RWPE2 (cell line): ENCODE measurements at regions not wholly inside any gene's neighbourhood (a gene's known extent, or its start where the extent isn't known, plus 50 kb on each side); places are given as distances from the start of the nearest gene placed in this dataset.

ENCODE experiments used
- ATAC-seq: fragments of 200-7000 bp; cut with Tn5 transposase; 3 replicates; pipeline ENCODE4 v1.9.1; 2021; ENCODE audit warnings: low read depth
- DNase-seq: peaks from one replicate; pipeline ENCODE4 v3.0.0-alpha.2; 2020; ENCODE audit warnings: low spot score
- H3K27ac ChIP-seq: fragments of 450-650 bp; 2 replicates; pipeline ENCODE4 v1.5.1; 2017; ENCODE audit warnings: mild to moderate bottlenecking; ENCODE audit not compliant: poor library complexity, severe bottlenecking
- H3K27me3 ChIP-seq: fragments of 250-450 bp; sonication (Bioruptor Pico); 2 replicates; pipeline ENCODE4 v1.5.1; 2021; ENCODE audit warnings: mild to moderate bottlenecking, moderate library complexity; ENCODE audit not compliant: insufficient read depth, poor library complexity, severe bottlenecking
- H3K36me3 ChIP-seq: fragments of 250-450 bp; sonication (Bioruptor Pico); 2 replicates; pipeline ENCODE4 v1.5.1; 2020; ENCODE audit warnings: low read depth, mild to moderate bottlenecking, moderate library complexity
- H3K4me1 ChIP-seq: fragments of 250-450 bp; sonication (Bioruptor Pico); 2 replicates; pipeline ENCODE4 v1.5.1; 2021; ENCODE audit warnings: mild to moderate bottlenecking, moderate library complexity; ENCODE audit not compliant: insufficient read depth, poor library complexity, severe bottlenecking
- H3K4me3 ChIP-seq: fragments of 250-450 bp; sonication (Bioruptor Pico); 2 replicates; pipeline ENCODE4 v1.5.1; 2021; ENCODE audit warnings: mild to moderate bottlenecking, moderate library complexity; ENCODE audit not compliant: severe bottlenecking
- H3K9me3 ChIP-seq: fragments of 250-450 bp; sonication (Bioruptor Pico); 2 replicates; pipeline ENCODE4 v1.5.1; 2021; ENCODE audit warnings: mild to moderate bottlenecking, moderate library complexity; ENCODE audit not compliant: severe bottlenecking
- TF ChIP-seq, protein P1 (sequence below): fragments of 450-650 bp; IDR thresholded peaks from one replicate; pipeline ENCODE4 v1.5.1; 2017; ENCODE audit warnings: mild to moderate bottlenecking, moderate library complexity; ENCODE audit not compliant: poor library complexity, severe bottlenecking

DNA sequence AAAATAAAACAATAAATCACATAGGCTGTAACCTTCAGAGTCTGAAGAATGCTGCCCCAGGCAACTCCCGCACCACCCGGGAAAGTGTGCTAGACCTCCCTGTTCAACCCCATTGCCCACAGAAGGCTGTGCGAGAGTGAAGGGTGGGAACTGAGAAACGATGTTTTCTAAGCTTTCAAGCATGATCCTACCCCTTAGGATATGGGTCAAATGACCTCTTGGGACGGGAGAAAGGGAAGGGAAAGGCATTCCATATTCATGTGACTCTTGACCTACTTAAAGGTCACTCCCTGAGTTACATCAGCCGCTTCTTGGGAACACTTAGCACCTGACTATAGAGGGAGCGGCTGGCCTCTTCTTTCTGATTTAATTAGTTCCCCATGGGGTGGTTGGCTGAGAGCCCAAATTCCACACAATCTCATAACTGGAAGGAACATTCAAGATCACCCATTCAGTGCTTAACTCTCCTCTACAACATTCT, 114.7 kb upstream of the SLC24A5 start:
- no peak for DNase-seq
- Histone ChIP-seq H3K4me3 (no peak overlapping the region), H3K27me3 (no peaks in the 10 kb centered on the region), H3K27ac (no peak overlapping the region), H3K9me3 (no peaks in the 10 kb centered on the region), H3K4me1 (no peaks in the 10 kb centered on the region), H3K36me3 (no peaks in the 10 kb centered on the region)
- TF ChIP-seq, protein P1, sequence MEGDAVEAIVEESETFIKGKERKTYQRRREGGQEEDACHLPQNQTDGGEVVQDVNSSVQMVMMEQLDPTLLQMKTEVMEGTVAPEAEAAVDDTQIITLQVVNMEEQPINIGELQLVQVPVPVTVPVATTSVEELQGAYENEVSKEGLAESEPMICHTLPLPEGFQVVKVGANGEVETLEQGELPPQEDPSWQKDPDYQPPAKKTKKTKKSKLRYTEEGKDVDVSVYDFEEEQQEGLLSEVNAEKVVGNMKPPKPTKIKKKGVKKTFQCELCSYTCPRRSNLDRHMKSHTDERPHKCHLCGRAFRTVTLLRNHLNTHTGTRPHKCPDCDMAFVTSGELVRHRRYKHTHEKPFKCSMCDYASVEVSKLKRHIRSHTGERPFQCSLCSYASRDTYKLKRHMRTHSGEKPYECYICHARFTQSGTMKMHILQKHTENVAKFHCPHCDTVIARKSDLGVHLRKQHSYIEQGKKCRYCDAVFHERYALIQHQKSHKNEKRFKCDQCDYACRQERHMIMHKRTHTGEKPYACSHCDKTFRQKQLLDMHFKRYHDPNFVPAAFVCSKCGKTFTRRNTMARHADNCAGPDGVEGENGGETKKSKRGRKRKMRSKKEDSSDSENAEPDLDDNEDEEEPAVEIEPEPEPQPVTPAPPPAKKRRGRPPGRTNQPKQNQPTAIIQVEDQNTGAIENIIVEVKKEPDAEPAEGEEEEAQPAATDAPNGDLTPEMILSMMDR = no peak
- 0 out of 3 replicates have a peak, but pooled peaks have one; percentile 13 for ATAC-seq

DNA sequence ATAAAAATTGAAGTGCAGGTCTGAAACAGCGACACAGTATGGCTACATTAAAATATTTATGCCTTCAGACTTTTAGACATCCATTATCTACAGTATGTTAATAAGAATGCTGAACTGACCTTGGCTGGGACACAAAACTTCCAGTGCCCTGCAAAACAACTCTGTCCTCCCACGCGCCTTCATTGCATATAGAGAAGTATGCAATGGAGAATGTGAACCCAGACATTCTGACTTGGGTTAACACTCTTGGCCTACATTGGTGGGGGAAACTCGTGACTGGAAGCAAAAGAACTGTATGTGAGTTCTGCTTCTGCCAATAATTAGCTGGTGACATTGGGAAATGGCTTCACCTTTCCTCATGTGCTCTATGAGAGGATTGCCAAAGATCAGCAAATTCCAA, 110.5 kb upstream of the SLC24A5 start:
- H3K9me3 ChIP-seq = no peaks in the 10 kb centered on the region
- H3K4me3 ChIP-seq = no peak overlapping the region
- no peaks in the 10 kb centered on the region for H3K4me1 ChIP-seq
- TF ChIP-seq, protein P1 = no peak
- no peaks in the 10 kb centered on the region for H3K36me3 ChIP-seq
- ATAC-seq (no peak), DNase-seq (no peak)
- H3K27ac ChIP-seq = no peak overlapping the region
- no peaks in the 10 kb centered on the region for H3K27me3 ChIP-seq

DNA sequence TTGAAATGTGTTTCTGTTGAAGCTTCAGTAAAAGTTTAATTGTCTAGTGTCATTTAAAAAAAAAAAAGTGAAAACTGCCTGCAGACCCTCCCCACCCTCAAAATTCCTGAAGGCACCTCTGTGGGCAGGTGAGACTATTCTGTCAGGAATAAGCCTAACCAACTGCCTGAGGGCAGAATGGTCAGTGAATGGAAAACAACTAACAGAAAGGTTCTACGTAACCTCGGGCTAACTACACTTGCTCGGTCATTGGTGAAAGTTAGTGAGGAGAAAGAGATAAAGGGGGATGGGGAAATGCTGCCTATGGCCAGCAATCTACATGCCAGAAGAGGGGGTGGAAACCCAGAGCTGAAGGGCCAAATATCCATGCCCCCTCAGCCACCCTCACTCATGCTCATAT, 108.6 kb upstream of the SLC24A5 start:
- H3K4me3 ChIP-seq = no peak overlapping the region
- DNase-seq = no peak
- H3K27me3 ChIP-seq = no peaks in the 10 kb centered on the region
- ATAC-seq = no peak
- TF ChIP-seq, protein P1 = no peak
- no peak overlapping the region for H3K27ac ChIP-seq
- no peaks in the 10 kb centered on the region for H3K36me3 ChIP-seq
- H3K4me1 ChIP-seq = no peaks in the 10 kb centered on the region
- H3K9me3 ChIP-seq = no peaks in the 10 kb centered on the region

DNA sequence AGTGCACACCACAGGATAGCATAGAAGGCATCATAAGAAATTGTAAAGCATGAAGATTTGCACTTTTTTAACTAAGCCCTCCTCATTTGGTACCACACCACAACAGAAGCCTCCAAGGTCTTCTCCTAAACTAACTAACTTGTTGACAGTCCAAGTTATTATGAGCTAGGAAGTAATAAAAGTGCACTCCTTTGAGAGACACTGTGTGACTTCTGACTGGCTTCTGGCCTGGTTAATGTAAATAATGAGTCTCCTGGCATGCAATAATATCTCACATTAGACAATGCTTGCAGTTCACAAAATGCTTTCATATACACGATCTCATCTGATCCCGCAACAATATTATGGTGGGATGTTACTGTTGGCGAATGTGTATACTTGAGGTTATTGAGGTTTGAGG, 103.9 kb upstream of the SLC24A5 start:
- DNase-seq (no peak), ATAC-seq (no peak)
- no peaks in the 10 kb centered on the region for H3K27me3 ChIP-seq
- H3K9me3 ChIP-seq = no peaks in the 10 kb centered on the region
- no peak overlapping the region for H3K4me3 ChIP-seq
- no peaks in the 10 kb centered on the region for H3K36me3 ChIP-seq
- H3K4me1 ChIP-seq = peaks cover 7% of the 10 kb centered on the region
- H3K27ac ChIP-seq = no peak overlapping the region
- TF ChIP-seq, protein P1 = no peak

DNA sequence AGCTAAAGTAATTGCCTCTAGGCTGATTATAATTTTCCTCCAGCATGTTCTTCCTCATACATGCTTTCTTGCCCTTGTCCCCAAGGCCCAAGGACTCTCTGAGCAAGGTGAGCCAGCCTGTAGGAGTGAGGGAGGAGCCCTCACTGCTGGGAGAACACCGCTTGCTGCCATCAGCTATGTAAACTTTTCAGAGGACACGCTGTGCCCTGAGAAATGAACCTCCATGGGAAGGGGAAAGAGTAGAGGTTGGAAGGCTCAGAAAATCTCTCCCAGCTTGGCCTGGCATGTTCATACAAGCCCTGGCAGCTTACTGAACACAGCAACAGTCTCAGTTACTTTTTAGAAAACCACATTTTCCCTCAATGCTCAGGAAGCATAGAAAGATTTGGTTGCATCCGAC, 103.0 kb upstream of the SLC24A5 start:
- Histone ChIP-seq H3K27ac (no peak overlapping the region), H3K9me3 (no peaks in the 10 kb centered on the region), H3K36me3 (no peaks in the 10 kb centered on the region), H3K4me3 (no peak overlapping the region), H3K4me1 (peaks cover 7% of the 10 kb centered on the region), H3K27me3 (no peaks in the 10 kb centered on the region)
- TF ChIP-seq, protein P1 = no peak
- DNase-seq = no peak
- ATAC-seq = peak; percentile 17; the same call in 2 of the 3 replicates
